KMS-11 (cell line): ENCODE measurements at regions not wholly inside any gene's neighbourhood (a gene's known extent, or its start where the extent isn't known, plus 50 kb on each side); places are given as distances from the start of the nearest gene placed in this dataset.

Source experiments
- H2AFZ ChIP-seq: fragments of 200-600 bp; sonication (generic); 2 replicates; pipeline ENCODE4 v1.6.1; 2016; ENCODE audit warnings: antibody characterized with exemption, mixed run types, low read depth
- H3K27ac ChIP-seq: fragments of 200-600 bp; sonication (generic); 2 replicates; pipeline ENCODE4 v1.6.1; 2016; ENCODE audit warnings: mild to moderate bottlenecking, mixed run types
- H3K27me3 ChIP-seq: fragments of 200-600 bp; sonication (generic); 2 replicates; pipeline ENCODE4 v1.6.1; 2017; ENCODE audit warnings: mild to moderate bottlenecking, low read depth, mixed run types, moderate library complexity; ENCODE audit not compliant: insufficient read depth
- H3K36me3 ChIP-seq: fragments of 200-600 bp; sonication (generic); 2 replicates; pipeline ENCODE4 v1.6.1; 2017; ENCODE audit warnings: mild to moderate bottlenecking, mixed run types; ENCODE audit not compliant: insufficient read depth
- H3K4me1 ChIP-seq: fragments of 200-600 bp; sonication (generic); 2 replicates; pipeline ENCODE4 v1.6.1; 2016; ENCODE audit warnings: mild to moderate bottlenecking, low read depth, mixed run types; ENCODE audit not compliant: poor library complexity, severe bottlenecking
- H3K4me2 ChIP-seq: fragments of 200-600 bp; sonication (generic); 2 replicates; pipeline ENCODE4 v1.7.0; 2016; ENCODE audit warnings: mild to moderate bottlenecking, mixed run types
- H3K4me3 ChIP-seq: fragments of 200-600 bp; sonication (generic); IDR thresholded peaks from 2 replicates; pipeline ENCODE4 v1.6.1; 2017; ENCODE audit warnings: low read depth, low read length, mixed read lengths; ENCODE audit not compliant: insufficient read depth
- H3K79me2 ChIP-seq: fragments of 200-600 bp; sonication (generic); 2 replicates; pipeline ENCODE4 v1.6.1; 2016; ENCODE audit warnings: low read depth, mixed run types; ENCODE audit not compliant: insufficient read depth
- H3K9ac ChIP-seq: fragments of 200-600 bp; sonication (generic); 2 replicates; pipeline ENCODE4 v1.6.1; 2016; ENCODE audit warnings: mild to moderate bottlenecking, mixed run types
- H4K20me1 ChIP-seq: fragments of 200-600 bp; sonication (generic); 2 replicates; pipeline ENCODE4 v1.6.1; 2016; ENCODE audit warnings: mild to moderate bottlenecking, mixed run types; ENCODE audit not compliant: insufficient read depth
- CTCF ChIP-seq: fragments of 200-600 bp; sonication (generic); conservative IDR thresholded peaks from 2 replicates; pipeline ENCODE4 v1.6.1; 2017; ENCODE audit warnings: low read depth, mild to moderate bottlenecking, antibody characterized with exemption, low read length, moderate library complexity, mixed read lengths

DNA sequence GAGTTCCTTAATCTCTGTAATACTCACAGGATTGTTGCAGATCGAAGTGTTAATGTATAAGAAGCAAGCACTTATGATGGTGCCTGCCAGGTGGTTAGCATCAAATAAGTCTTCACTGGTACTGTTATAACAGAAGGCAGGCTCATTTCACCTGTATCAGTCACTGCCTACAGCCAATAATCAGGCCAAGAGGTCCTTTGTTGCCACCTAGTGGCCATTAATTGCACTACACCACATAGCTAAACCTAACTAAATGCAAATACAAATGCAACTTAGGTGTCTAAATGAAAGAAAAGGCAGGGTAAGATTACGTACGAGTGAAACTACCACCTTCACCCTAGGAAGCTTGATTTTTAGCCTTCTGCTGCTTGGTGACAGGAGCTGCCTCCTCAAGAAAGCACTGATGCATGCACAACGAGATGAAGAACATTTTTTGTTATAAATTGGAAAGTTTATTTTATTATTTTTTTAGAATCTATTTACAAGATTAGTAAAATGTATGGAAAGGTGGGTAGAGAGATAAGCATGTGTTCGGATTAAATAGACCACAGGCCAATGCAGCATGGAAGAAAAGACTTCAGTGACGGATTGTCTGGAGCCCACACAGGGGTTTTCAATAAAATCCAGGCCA is 334.8 kb upstream of the CAMK1G start:
- TF ChIP-seq CTCF = peak; percentile 99
- Histone ChIP-seq H3K4me2 (0 out of 2 replicates have a peak overlapping the region, but pooled peaks have one; percentile 25), H2AFZ (peak overlapping the region; percentile 4; the same call in 1 of the 2 replicates)

DNA sequence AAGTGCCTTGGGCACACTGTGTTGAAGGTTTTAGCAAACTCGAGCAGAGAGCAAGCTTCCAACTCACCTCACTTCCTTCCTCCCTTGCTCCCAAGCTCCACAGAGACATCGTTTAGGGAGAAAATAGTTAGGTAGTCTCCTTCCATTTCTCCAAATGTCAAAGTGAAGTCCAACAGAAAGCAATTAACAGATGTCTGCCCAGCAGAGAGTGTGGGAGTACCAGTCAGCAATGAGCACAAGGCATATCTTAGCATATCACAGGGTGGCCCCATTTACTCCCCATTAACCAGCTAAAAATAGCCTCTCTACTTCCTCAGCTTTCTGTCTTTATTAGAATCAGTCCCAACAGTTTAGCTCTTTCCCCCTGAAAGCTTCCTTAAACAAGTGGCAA is 334.2 kb upstream of the CAMK1G start:
- peaks cover 15% of the 10 kb centered on the region for H3K4me1 ChIP-seq
- H4K20me1 ChIP-seq = no peaks in the 10 kb centered on the region
- no peak for TF ChIP-seq CTCF
- no peaks in the 10 kb centered on the region for H3K27me3 ChIP-seq
- H3K79me2 ChIP-seq = no peaks in the 10 kb centered on the region
- no peaks in the 10 kb centered on the region for H3K36me3 ChIP-seq
- H3K4me3 ChIP-seq = no peak overlapping the region
- no peak overlapping the region for H3K9ac ChIP-seq
- no peak overlapping the region for H3K4me2 ChIP-seq
- no peak overlapping the region for H3K27ac ChIP-seq
- peak overlapping the region; percentile 4; the same call in 1 of the 2 replicates for H2AFZ ChIP-seq

More for the DNA sequence above, 334.8 kb upstream of the CAMK1G start:
- Histone ChIP-seq H4K20me1 (no peaks in the 10 kb centered on the region), H3K36me3 (no peaks in the 10 kb centered on the region), H3K27ac (no peak overlapping the region), H3K4me3 (no peak overlapping the region), H3K27me3 (no peaks in the 10 kb centered on the region), H3K9ac (no peak overlapping the region), H3K4me1 (peaks cover 15% of the 10 kb centered on the region), H3K79me2 (no peaks in the 10 kb centered on the region)

GRCh38 chr1:209249785-209250440 is 333.6 kb upstream of the CAMK1G start:
- H4K20me1 ChIP-seq = no peaks in the 10 kb centered on the region
- no peaks in the 10 kb centered on the region for H3K79me2 ChIP-seq
- no peak overlapping the region for H3K27ac ChIP-seq
- no peak overlapping the region for H3K9ac ChIP-seq
- no peaks in the 10 kb centered on the region for H3K27me3 ChIP-seq
- H3K36me3 ChIP-seq = no peaks in the 10 kb centered on the region
- H3K4me1 ChIP-seq = peaks cover 15% of the 10 kb centered on the region
- no peak overlapping the region for H3K4me3 ChIP-seq
- peak overlapping the region; percentile 4; the same call in 1 of the 2 replicates for H2AFZ ChIP-seq
- H3K4me2 ChIP-seq = no peak overlapping the region
- no peak for TF ChIP-seq CTCF

DNA sequence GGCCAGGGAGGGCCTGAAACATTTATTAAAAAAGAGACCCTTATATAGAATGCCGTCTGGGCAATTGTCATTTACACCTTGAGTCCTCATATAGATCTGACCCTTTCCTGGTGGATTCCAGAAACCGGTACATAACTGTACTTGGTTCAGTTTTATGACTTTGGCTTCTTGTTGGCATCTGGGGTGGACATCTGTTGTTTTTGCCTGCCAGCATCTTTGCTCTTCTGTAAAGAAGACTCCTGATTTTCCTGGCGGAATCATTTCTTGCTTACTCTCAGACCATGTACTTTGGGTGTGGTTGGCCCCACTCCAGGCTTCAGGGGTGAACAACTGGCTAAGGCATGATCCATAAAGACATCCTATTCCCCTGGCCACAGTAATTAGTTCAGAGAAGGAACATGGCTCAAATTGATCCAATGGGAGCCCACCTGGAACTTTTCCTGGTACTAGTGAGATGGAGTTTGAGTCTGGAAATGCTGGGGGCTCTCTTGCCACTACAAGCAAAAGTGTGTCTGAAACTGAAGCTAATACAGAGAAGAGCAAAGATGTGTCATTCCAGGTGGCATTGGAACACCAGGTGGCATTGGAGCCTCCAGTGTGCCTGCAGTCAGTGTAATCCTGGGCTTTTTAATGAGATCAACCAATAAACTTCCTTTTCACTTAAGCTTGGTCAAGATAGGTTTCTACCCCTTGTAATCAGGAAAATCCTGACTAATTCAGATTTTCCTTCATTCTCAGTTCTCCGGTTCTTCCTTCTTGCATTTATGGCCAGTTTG is 332.5 kb upstream of the CAMK1G start:
- Histone ChIP-seq H3K4me3 (no peak overlapping the region), H3K9ac (no peak overlapping the region), H3K4me1 (peaks cover 15% of the 10 kb centered on the region), H3K27ac (no peak overlapping the region), H3K27me3 (no peaks in the 10 kb centered on the region), H3K4me2 (no peak overlapping the region), H2AFZ (no peak overlapping the region), H3K79me2 (no peaks in the 10 kb centered on the region), H4K20me1 (no peaks in the 10 kb centered on the region), H3K36me3 (no peaks in the 10 kb centered on the region)
- TF ChIP-seq CTCF = no peak
